ENCODE measurements at regions not wholly inside any gene's neighbourhood (a gene's known extent, or its start where the extent isn't known, plus 50 kb on each side); places are given as distances from the start of the nearest gene placed in this dataset.

DNA sequence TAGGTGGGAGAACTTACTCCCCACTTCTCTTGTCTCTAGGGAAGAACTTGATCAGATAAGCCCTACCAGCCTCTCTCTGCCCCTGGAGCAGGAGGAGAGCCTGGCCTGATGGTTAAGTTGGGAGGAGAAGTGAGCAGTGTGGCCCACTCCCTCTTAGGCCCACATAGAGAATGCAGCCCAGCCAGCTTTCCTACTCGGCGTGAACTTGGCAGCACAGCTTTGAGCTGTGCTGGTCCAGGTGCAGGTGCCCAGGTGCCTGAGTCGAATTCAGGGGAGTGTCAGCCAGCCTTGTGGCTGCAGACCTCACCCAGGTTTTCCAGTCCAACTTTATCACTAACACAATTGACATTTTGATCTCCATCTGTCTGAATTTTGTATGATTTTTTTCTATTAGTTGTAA is 77.6 kb upstream of the PAQR3 start:
- no peak for DNase-seq

DNA sequence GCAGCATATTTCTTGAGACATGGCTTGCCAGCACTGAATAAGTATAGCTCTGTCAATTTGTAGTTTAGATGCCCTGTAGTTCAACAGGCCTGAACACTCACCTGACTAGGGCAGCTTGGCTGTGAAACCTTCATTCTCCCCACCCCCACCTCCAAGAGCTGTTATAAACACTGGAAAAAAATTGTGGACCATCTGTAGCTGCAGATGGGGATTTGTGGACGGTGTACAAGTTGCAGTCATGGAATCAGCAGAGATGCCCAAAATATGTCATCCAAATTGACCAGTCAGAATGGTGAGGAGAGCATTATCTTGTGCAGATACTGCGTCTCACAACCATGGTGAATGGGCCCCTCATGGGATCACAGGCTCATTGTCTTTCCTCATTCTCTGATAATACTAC is 76.2 kb upstream of the PAQR3 start:
- no peak for DNase-seq

DNA sequence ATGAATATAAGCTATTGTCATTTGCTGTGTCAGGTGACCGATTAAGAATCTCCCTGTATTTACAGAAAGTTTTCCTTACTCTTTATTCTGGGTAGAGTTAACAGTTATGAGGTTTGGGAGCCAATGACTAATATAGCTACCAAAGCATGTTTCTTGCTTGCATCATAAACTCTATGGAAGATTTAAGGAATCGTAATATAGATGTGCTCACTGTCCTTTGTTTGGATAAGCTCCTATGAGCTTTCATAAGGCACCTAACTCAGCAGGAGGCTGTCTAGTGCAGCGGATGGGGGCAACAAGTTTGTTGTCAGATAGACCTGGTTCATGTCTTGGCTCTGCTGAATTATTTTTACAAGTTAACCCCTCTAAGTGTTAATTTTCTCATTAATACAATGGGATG is 75.0 kb upstream of the PAQR3 start:
- DNase-seq, result no peak

DNA sequence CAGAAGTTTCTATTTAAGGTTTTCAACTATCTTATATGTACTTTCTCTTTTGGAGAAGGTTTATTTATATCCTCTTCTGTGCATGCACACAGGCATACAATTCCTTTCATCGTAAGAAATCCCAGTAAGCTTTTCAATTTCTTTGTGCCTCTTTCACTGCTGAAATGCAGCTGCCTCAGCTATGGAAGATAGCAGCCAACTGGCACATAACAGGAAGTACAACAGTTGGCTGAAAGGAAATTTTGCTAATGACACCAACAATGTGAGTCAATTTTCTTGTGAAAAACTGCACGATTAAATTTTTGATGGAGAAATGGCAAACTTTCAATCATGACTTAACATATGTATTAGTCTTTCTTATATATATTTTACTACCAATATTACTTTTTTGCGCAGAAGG is 74.5 kb upstream of the PAQR3 start:
- DNase-seq, result no peak

DNA sequence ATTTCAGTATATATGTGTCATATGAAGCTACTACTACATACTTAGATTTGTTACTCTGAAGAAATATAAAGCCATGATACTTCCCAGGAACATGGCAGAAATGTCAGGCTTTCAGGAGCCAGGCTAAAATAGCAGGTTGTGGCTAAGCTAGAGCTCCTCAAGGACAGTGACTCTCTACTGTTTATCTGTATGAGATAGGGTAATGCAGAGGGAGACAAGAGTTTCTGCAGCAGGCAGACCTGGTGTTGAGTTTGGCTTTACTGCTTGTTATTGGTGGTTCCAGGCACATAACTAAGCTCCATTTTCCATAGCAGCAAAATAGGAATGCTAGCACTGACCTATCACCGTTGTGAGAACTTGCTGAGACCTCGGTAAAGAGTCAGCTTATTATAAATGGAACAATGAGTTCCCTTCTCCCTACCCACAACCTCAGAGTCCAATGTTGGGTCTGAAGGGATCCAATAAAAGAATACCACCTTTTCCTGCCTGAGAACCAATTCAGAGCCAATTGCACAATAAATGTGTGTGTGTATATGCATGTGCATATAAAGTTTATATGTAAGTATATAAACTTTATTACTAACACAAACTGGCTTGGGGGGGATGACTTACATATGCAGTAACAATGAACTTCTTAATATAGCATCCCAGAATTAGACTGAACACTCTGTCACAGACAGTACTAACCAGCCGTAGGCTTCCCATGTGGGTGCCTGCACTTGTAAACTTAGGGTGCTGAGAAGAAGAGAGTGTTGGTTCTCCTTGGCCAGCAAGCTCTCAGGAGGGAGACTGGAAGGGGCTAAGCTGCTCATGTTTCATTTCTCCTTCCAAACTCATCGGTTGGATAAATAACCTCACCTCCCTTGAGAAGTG is 51.9 kb upstream of the PAQR3 start:
- no peak for DNase-seq

DNA sequence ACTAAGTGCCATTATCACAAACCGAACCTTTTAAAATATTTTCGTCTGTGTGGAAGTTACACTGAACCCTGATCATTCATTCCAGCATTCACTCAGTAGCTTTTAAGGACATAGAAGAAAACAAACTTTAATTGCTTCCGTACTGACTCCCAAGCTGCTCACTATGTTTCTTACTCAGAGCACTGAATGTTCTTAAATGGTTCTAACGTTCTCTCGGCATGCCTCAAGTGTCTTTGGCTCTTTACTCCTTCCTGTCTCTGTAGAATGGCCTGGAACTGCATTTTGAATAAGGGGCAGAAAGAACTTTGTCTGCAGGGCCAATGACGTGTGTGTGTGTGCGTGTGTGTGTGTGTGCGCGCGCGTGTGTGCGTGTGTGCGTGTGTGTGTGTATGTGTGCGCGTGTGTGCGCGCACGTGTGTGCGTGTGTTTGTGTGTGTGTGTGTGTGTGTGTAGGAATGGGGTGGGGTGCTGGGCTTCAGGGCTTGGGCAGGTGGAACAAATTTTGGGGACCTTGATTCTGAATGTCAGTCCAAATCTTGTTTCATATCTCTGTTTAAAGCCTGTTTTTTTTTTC is 50.5 kb upstream of the PAQR3 start:
- DNase-seq, result no peak
